ENCODE measurements at regions not wholly inside any gene's neighbourhood (a gene's known extent, or its start where the extent isn't known, plus 50 kb on each side); places are given as distances from the start of the nearest gene placed in this dataset.

DNA sequence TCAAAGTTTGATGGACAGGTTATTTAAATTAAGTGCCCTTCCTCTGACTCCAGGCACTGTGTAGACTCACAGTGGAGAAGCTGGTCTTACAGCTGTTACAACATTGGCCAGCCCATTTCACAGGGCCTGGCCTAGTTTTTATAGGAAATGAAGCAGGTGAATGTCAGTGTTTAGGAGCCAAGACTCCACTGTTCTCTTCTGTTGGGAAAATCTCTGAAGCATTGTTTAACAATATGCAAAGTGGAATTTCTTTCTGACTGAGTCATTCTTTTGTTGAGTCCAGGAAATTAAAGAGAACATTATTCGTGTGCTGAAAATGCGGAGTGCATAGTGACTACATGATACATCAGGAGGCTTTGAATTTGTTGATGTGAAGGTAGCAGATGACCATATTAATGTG is 64.7 kb downstream of the ARRDC4 start:
- FAIRE-seq, result no peak
- peak; percentile 15 for DNase-seq (ENCODE audit: insufficient read length, low spot score)

DNA sequence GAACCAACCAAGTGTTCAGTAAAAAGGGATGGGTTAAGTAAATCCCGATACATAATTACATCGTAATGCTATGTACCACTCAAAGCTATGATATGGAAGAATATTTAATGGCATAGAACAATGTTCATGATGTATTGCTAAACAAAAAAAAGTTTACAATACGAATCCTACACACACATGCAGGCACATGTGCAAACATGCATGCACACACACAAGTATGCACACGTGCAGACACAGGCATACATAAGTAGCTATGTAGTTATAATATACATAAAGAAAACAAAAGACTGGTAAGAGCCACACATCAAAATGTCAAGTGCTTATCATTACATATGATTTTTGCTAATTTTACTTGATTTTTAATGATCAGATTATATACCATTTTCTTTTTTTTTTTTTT is 74.2 kb downstream of the ARRDC4 start:
- no peak for FAIRE-seq
- no peak for DNase-seq (ENCODE audit: insufficient read length, low spot score)

DNA sequence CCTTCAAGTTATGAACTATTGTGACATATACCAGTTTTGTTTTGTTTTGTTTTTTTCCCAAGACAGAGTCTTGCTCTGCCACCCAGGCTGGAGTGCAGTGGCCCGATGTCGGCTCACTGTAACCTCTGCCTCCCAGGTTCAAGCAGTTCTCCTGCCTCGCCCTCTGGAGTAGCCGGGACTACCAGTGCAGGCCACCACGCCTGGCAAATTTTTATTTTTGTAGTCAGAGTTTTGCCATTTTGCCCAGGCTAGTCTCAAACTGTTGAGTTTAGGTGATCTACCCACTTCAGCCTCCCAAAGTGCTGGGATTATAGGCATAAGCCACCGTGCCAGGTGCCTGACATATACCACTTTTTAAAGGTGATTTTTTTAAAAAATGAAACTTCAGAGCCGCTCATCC is 74.6 kb downstream of the ARRDC4 start:
- FAIRE-seq (no peak), DNase-seq (ENCODE audit: insufficient read length, low spot score) (no peak)

DNA sequence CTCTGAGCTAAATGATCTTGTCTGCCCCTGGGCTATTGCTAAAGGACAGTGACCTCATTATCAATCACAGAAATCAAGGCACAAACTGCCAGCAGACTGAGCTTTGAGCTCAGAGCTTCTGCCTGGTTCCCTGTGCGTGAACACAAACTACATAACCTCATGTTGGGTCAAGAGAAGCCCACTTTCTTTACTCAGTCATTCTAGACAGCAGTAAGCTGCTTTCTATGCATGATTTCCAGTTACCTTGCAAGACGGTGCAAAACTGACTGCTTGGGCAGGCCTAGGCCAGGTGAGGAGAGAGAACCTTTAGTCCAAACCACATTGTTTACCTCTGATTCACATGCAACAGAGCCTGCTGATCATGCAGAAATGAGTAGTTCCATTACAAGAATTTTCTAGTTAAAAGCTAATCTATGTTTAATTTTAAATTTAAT is 75.1 kb downstream of the ARRDC4 start:
- DNase-seq (ENCODE audit: insufficient read length, low spot score) (no peak), FAIRE-seq (no peak)

DNA sequence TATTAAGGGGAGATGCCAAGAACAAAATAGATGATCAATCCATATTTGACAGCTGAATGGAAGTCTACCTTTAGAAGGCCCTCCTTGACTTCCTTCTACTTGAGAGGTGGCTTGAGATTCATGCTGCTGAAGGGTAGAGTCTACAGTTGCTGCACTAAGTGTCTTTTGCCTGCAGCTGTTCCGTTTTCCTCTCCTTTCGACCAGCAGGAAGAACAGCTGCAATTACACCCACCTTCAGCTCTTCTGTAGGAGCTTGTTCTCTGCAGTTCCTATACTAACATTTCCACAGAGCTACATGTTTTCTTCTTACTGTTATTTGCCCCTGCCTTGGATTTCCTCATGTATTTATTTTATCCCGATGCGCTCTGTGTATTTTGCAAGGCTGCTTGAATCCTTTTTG is 79.1 kb downstream of the ARRDC4 start:
- no peak for FAIRE-seq

DNA sequence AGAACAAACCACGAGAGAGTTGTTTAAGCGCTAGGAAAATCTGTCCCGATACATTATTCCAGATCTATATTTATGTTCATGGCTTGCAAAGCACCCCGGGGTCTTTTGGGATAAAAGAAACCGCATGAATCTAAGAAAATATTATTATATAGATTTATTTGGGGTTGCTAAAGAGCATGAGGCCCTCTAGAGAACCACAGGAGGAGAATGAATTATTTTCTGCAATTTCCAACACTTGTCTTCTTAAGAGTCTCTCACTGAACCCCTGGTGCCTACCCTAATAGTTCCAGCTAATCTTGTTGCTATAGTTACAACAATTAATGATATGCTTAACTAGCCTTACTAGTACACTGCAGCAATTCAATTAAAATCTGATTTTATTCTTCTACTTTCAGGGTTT is 79.6 kb downstream of the ARRDC4 start:
- no peak for FAIRE-seq

More for the DNA sequence above, 79.1 kb downstream of the ARRDC4 start:
- DNase-seq (ENCODE audit: insufficient read length, low spot score), result no peak

DNA sequence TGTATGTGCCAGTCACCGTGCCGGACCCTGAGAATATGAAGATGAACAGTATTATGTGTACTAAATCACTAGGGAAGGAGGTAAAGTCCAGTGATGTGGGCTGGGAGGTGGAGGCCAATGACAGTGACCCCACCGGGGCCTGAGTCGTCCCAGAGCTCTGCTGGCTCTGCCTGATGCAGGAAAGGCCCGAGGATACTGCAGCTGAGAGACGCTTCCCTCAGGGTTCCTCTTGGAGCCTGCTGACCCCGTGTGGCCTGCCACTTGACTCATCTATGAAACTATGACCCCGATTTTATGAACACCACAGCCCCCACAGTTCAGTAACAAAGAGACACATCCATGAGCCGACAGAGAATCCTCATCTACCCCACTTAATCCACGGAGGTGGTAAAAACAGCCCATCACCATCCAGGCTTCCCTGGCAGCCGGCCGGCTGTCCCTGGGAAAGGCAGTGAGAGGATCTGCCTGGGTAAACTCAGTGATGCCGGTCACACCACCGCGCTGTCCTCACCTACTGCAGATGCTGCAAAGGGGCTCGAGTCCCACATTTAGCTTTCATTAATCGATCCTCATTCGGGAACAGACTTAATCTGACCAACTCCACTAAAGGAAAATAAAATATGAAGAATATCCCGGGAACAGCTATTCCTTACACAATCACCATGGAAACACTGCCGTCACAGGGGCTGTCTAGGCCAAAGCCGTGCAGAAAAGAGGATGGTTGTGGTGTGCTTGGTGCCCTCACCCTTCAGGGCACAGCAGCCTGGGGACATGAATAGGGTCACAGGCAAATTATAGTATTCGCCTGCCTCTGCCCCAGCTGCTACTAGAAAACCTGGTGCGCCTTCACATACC is 82.9 kb downstream of the ARRDC4 start:
- DNase-seq (ENCODE audit: insufficient read length, low spot score), result no peak
- no peak for FAIRE-seq

More for the DNA sequence above, 79.6 kb downstream of the ARRDC4 start:
- no peak for DNase-seq (ENCODE audit: insufficient read length, low spot score)

DNA sequence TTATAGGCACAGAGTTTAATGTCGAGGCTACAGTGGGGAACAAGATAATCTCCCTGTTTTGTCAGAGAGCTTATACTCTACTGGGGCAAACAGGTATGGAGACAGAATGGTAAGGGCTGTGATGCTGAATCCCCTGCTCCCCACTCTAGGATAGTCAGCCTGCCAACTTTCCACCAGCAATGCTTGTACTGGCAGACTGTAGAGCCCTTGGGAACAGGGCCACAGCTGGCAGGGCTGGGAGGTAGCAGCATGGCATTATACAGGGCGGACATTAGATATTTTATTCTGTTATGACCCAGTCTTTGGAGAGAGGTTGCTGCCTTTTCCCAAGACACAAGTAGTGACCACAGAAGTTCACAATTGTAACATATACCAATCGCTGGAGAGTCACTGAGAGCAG is 91.2 kb downstream of the ARRDC4 start:
- FAIRE-seq (no peak), DNase-seq (ENCODE audit: insufficient read length, low spot score) (no peak)

DNA sequence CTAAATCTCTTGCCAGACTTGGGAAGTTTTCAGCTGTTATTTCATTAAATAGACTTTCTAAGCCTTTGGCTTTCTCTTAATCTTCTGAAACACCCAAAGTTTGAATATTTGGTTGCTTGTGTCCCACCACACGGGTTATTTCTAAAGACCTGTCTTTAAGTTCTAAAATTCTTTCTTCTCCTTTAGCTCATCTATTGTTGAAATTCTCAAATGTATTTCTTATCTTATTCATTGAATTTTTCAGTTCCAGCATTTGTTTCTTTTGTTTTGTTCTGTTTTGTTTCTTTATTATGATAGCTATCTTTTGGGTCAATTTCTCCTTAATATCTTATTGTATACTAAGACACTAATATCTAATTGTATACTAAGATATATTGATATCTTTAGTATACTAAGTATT is 97.0 kb downstream of the ARRDC4 start:
- DNase-seq (ENCODE audit: insufficient read length, low spot score) (no peak), FAIRE-seq (no peak)

DNA sequence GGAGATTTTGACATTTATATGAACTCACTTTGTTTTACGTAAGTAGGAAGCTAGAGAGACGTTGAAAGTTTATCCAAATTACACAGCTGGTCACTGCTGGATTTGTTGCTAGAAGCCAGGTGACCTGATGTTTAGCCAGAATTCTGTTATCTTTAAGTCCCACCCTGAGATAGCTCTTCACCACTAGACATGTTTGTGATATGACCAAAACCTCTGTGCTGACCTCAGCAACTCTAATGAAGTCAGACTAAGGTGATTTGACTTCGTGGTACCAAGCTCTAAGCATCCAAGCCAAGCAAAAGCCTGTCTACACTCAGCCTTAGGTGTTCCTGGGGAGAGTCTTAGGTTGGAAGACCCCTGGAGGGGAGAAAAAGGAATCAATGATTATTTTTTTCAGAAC is 102.4 kb downstream of the ARRDC4 start:
- DNase-seq (ENCODE audit: insufficient read length, low spot score) (no peak), FAIRE-seq (no peak)

DNA sequence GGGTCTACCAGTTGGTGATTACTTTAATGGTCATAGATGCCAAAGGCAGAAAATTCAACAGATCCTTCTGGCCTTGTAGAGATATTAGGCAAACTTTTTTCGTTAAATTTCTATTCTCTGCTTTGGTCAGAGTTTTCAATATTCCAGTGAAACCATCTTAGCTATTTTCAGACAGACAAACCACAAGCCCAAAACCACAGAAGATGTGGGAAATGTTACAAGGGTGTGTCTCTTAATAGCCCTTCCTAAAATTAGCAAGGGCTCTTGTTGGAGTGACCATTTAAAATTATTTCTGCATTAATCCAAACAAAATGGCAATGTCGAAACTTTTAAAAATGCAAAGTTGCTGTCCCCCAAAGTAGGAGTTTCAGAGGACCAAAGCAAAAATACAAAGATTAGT is 102.8 kb downstream of the ARRDC4 start:
- no peak for FAIRE-seq
- DNase-seq (ENCODE audit: insufficient read length, low spot score), result no peak

DNA sequence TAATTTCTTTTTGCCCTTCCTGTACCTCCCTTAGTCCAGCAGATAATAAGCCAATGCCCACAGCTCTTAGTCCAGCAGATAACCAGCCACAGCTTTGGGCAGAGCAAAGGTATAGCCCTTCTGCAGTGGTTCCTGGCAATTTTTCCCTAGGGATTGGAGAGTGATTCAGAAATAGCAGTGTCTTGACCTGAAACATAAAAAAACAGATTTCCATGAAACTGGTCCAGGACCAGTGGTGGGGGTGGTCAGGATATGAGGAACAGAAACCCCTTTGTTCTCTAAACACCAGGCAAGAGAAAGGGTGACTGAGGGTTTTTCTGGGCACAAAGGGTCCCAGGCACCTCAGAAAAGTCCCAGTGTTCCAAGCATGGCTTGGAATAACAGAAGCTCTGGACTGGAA is 103.4 kb downstream of the ARRDC4 start:
- FAIRE-seq (no peak), DNase-seq (ENCODE audit: insufficient read length, low spot score) (no peak)

DNA sequence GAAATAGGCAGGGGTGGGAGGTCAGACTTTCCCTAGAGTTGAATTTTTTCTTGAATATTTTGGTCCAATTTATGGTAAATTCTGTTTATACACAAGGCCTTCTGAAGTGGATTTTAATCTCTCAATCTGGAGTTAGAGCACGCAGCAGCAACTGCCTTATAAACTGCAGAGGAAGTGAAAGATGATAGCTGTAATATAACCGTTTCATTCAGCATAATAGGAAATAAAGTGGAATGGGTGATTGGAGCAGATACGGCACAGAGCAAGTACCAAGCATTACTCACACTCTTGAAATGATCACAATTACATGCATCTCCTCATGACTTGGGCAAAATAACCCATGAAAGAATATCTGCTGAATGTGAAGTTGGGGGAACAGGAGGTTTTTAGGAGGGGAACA is 106.8 kb downstream of the ARRDC4 start:
- peak; percentile 48 for DNase-seq (ENCODE audit: insufficient read length, low spot score)
- peak; percentile 93 for FAIRE-seq

DNA sequence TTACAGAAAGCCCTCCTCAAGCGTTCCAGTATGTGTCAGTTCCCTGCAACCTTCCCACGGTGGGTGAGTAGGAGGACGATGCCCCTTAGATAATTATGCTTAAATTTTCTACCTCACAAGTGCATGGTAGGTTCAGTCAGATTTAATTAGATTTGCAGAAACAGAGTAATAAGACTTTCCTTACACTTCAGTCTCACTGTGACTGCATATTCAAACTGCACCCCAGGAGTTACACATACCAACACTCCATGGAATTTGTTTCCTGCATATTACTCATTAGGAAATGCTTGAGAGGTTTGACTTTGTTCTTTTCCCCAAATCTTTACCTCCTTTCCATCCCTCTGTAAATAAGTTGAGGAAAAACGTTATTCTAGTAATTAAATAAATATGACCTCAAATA is 108.8 kb downstream of the ARRDC4 start:
- no peak for FAIRE-seq
- no peak for DNase-seq (ENCODE audit: insufficient read length, low spot score)

DNA sequence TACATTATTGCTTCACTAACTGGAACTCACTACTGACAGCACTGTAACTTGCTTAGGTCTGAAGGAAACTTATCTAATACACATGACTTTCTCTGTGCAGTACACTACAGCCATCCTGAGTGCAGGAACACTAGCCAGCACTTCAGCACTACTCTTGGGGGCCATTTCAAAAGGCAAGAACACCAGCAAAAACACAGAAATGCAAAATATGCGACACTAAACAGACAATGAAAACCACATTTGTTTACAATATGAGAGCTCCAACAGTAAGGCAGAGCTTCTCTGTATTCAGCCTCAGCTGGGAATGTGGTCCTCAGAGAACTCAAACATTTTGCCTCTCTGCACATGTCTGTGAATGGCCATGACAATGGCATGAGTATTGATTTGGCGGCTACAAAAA is 109.6 kb downstream of the ARRDC4 start:
- FAIRE-seq (peak; percentile 48), DNase-seq (ENCODE audit: insufficient read length, low spot score) (no peak)

DNA sequence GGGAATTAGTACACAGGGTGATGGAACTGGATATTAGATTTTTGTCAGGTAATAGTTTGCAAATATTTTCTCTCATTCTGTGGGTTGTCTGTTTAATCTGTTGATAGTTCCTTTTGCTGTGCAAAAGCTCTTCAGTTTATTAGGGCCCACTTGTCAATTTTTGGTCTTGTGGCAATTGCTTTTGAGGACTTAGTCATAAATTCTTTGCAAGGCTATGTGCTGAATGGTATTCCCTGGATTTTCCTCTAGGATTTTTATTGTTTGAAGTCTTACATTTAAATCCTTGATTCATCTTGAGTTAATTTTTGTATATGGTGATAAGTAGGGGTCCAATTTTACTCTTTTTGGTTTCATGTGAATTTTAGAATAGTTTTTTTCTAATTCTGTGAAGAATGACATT is 111.3 kb downstream of the ARRDC4 start:
- DNase-seq (ENCODE audit: insufficient read length, low spot score) (no peak), FAIRE-seq (no peak)

DNA sequence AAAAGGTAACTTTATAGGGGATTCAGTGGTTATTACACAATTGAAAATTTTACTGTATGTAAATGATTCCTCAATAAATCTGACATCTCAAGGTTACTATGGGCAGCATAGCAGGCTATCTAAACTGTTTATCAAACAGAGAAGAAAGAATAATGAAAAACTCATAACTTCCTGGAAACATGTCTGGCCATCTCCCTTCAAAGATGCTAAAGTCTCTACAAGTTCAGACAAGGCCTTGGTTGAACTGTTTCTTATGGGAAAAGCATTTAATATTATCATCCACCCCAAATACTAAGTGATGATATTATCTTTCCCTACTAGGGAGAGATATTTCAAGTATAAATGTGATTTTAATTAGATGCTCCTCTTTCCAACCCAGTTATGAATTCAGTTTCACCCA is 114.9 kb downstream of the ARRDC4 start:
- FAIRE-seq, result no peak
- no peak for DNase-seq (ENCODE audit: insufficient read length, low spot score)

DNA sequence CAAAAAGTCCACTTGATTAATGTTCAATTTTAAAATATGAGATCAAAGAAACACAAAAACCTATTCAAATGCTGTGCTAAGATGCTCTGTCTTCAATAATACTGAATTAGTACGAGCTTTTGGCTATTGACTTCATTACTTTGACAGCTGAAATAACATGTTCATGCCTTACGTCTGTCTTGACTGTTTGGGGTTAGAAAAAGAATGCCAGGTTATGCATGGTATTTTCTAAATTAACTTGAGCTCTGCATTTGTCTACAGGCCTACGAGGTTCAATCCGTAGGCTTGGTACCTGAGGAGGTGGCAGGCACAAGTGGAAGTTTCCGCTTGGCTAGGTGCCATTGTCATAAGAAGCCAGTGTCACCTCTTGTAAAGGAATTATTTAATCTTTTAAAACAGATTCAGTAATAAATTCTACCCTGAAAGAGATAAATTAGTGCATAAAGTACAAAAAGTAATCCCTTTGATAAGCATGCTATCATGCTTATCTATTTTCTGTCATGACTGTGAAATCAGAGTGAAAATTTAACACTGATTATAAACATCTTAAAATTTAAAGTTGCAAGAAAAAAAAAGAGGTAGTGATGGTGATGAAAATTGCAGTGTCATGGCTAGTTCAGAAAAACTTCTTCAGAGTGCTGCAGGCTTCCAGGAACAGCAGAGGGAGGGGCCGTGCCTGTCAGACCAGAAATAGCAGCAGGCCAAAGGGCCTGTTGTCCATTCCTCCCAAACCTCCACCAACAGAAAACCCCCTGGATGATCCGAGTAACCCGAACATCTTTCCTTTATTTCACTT is 115.7 kb downstream of the ARRDC4 start:
- DNase-seq (ENCODE audit: insufficient read length, low spot score) (no peak), FAIRE-seq (no peak)

DNA sequence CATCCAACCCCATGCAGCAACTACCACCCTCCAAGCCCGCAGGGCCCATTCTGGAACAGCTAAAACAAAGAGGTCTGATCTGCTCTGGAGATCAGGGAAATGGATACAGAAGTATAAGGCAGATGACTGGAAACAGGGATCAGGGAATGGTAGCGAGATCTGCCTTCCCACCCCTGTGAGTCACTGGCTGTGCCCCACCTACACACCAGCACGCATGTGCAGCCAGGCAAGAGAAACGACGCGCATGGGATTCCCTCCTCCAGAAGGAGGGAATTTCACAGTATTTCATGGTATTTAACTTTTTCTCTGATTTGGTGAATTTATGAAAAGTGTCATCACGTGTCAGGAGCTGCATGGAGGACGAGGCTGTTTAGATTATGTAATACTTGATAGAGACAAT is 116.7 kb downstream of the ARRDC4 start:
- no peak for DNase-seq (ENCODE audit: insufficient read length, low spot score)
- FAIRE-seq, result no peak

DNA sequence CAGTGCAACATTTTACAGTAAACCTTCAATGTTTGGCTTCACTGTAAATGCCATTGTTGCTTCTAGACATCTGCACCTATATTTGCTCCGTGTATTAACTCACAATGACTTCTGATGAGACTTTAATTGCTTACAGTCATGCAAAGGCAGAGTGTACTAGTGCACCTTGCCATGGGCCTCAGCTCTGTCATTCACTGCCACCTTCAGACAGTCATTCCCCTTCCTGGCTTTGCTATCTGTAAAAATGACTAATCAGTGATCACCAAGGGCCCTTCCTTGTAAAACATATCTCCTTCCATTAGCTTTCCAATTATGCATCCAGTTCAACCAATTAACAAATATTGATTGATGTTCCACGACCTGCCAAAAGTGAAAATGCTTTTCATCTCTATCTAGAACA is 120.3 kb downstream of the ARRDC4 start:
- FAIRE-seq (no peak), DNase-seq (ENCODE audit: insufficient read length, low spot score) (no peak)

DNA sequence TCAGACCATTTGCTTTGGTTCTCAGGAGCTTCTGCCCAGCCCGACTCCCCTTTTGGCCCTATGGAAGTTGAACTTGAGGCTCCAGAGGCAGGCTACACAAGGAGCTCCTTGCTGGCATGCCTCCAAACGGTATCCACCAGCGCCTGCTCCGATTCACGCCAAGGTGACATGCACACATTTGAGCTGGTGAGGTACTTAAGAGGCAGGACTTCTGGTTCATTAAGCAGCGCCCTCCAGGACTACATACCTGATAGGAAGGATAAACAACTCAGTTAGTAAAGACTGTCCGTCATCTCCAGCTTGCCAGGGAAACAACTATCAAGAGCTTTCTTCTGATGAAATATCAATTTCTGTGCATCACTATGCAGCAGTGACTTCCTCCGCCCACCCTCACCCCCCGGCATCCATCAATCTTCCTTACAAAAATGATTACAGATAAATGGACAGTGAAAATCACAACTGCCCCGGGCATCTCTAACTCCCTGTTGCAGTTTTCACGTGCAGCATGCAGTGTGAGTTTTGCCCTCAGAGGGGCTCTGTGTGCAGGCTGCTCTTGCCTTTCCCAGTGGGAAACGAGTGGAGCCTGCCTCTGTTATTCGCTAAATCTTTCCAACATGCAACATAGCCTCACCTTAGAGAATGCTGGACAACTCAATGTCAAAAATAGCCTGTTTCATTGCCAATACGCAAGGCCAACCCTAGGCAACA is 122.9 kb downstream of the ARRDC4 start:
- FAIRE-seq (no peak), DNase-seq (ENCODE audit: insufficient read length, low spot score) (no peak)
